ENCODE measurements at regions not wholly inside any gene's neighbourhood (a gene's known extent, or its start where the extent isn't known, plus 50 kb on each side); places are given as distances from the start of the nearest gene placed in this dataset.

DNA sequence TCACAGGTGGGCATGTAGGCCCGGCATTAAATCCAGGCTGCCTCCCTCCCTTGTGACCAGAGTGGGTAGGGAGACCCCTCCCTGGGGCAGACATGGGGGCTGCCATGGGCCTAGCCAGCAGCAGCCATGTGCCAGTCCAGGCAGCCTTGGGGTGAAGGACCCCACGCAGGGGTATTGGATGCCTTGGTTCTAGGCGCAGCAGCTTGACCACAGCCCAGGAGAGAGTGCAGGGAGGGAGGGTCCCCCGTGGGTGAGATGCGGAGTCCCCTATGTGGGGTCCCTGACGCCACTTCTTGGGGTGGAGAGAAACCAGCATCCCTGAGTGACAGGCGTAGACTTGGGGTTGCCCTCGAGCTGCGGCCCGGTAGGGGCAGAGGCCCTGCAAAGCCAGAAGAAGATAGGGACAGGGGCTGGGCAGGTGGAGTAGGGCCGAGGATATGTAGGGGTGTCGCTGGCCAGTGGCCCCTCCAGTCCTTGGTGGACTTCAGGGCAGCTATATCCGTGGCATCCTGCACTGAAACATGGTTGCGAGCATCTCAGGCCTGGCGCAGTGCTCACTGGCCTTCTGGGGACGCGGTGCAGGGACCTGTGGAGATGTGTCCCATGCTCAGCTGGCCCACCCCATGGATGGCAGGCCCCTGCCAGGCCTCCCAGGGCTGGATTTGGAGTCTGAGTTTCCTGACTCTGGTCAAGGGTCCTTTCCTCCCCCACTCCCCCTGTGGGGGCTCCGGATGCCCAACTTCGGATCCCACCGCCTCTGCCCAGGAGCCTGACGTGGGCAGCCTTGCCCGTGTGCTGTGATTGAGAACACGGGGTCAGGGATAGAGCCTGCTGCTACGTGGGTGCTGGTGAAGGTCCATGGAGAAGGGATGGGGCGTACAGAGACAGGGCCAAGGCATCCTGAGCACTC lies 1179.8 kb downstream of the BRD1 start:
- H3K36me3 ChIP-seq (replicated peaks in 1 of 2; ENCODE audit: control extremely low read depth in 1 of 2, control insufficient read depth in 1 of 2, extremely low read depth in 1 of 2, insufficient read depth in 2 of 2, low read length in 1 of 2): no peaks in the 10 kb centered on the region
- TF ChIP-seq EZH2 (IDR thresholded peaks at IDR 0.05; ENCODE audit: borderline replicate concordance, insufficient read depth, low read depth, low read length, poor library complexity, severe bottlenecking): no peak
- no peak for TF ChIP-seq CTCF (IDR thresholded peaks at IDR 0.05)
- no peaks in the 10 kb centered on the region for H3K4me1 ChIP-seq (ENCODE audit: control insufficient read depth in 2 of 2, insufficient read depth in 2 of 2, low read length in 2 of 2)
- no peaks in the 10 kb centered on the region for H3K27me3 Mint-ChIP-seq
- ATAC-seq (ENCODE audit: low read depth) (no peak), DNase-seq (no peak)
- no peaks in the 10 kb centered on the region for H3K9me3 Mint-ChIP-seq (ENCODE audit: insufficient read depth)
- H3K9ac ChIP-seq (ENCODE audit: low read length): no peak overlapping the region
- H3K79me2 ChIP-seq (ENCODE audit: control insufficient read depth, insufficient read depth, low read length): no peaks in the 10 kb centered on the region
- H3K27ac ChIP-seq (ENCODE audit: low read length in 2 of 2): no peak overlapping the region
- WGBS (ENCODE audit: insufficient coverage): 91% methylated on average over 23 of the region's 25 CpGs
- ChIA-PET POLR2A (no interaction called here), CTCF (no interaction called here)
- no peaks in the 10 kb centered on the region for H4K20me1 ChIP-seq (ENCODE audit: control insufficient read depth, insufficient read depth, low read length, poor library complexity, severe bottlenecking)
- H3K4me2 ChIP-seq (replicated peaks; ENCODE audit: low read depth, low read length, poor library complexity, severe bottlenecking): no peak overlapping the region
- no peak overlapping the region for H3K4me3 Mint-ChIP-seq
- intact Hi-C loops (cut with micrococcal nuclease): no loop called here
- H2AFZ ChIP-seq (ENCODE audit: insufficient read depth, low read depth, low read length, poor library complexity, severe bottlenecking): no peak overlapping the region
- no peak overlapping the region for H3K4me3 ChIP-seq (ENCODE audit: control extremely low read depth in 1 of 5, extremely low read depth in 1 of 5, insufficient read depth in 1 of 5, low read depth in 2 of 5, low read length in 4 of 5)
- peaks cover 0 to 12% (median 0%) of the 10 kb centered on the region in 3 donors for H3K9me3 ChIP-seq (ENCODE audit: control extremely low read depth in 1 of 3, control insufficient read depth in 2 of 3, insufficient read depth in 1 of 3, low read length in 2 of 3)
- no peak overlapping the region for H3K27ac Mint-ChIP-seq
- H3K27me3 ChIP-seq (replicated peaks in 1 of 4; ENCODE audit: control extremely low read depth in 1 of 4, control insufficient read depth in 3 of 4, insufficient read depth in 4 of 4, low read length in 3 of 4): no peaks in the 10 kb centered on the region
- no peaks in the 10 kb centered on the region for H3K4me1 Mint-ChIP-seq

DNA sequence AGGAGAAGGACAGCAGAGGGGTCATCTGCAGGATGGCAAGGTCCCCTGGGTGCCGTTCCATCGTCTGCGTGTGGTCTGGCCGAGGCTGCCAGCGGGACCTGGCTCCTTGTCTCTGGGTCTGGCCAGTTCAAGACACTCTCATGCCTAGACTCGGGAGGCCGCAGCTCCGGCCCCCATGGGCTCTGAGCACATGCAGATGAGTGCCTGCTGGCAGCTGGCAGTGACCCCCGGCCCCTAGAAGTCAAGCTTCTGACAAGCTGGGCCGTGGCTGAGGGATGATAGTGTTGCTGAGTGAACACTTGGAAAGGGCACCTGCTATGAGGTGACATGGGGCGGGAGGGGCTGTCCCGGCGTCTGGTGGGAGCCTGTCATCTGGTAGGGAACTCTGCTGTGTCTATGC lies 1180.6 kb downstream of the BRD1 start:
- Histone ChIP-seq H3K27ac (ENCODE audit: low read length in 2 of 2) (no peak overlapping the region), H3K4me3 (ENCODE audit: control extremely low read depth in 1 of 5, extremely low read depth in 1 of 5, insufficient read depth in 1 of 5, low read depth in 2 of 5, low read length in 4 of 5) (no peak overlapping the region), H3K4me1 (ENCODE audit: control insufficient read depth in 2 of 2, insufficient read depth in 2 of 2, low read length in 2 of 2) (no peaks in the 10 kb centered on the region), H3K4me2 (replicated peaks; ENCODE audit: low read depth, low read length, poor library complexity, severe bottlenecking) (no peak overlapping the region), H3K9ac (ENCODE audit: low read length) (no peak overlapping the region), H3K9me3 (ENCODE audit: control extremely low read depth in 1 of 3, control insufficient read depth in 2 of 3, insufficient read depth in 1 of 3, low read length in 2 of 3) (peaks cover 0 to 14% (median 0%) of the 10 kb centered on the region in 3 donors), H3K79me2 (ENCODE audit: control insufficient read depth, insufficient read depth, low read length) (no peaks in the 10 kb centered on the region), H4K20me1 (ENCODE audit: control insufficient read depth, insufficient read depth, low read length, poor library complexity, severe bottlenecking) (no peaks in the 10 kb centered on the region), H3K36me3 (replicated peaks in 1 of 2; ENCODE audit: control extremely low read depth in 1 of 2, control insufficient read depth in 1 of 2, extremely low read depth in 1 of 2, insufficient read depth in 2 of 2, low read length in 1 of 2) (no peaks in the 10 kb centered on the region), H3K27me3 (replicated peaks in 1 of 4; ENCODE audit: control extremely low read depth in 1 of 4, control insufficient read depth in 3 of 4, insufficient read depth in 4 of 4, low read length in 3 of 4) (no peaks in the 10 kb centered on the region), H2AFZ (ENCODE audit: insufficient read depth, low read depth, low read length, poor library complexity, severe bottlenecking) (no peak overlapping the region)
- intact Hi-C loops (cut with micrococcal nuclease): no loop called here
- ChIA-PET CTCF (no interaction called here), POLR2A (no interaction called here)
- no peak for TF ChIP-seq EZH2 (IDR thresholded peaks at IDR 0.05; ENCODE audit: borderline replicate concordance, insufficient read depth, low read depth, low read length, poor library complexity, severe bottlenecking)
- TF ChIP-seq CTCF (IDR thresholded peaks at IDR 0.05): no peak
- no peak overlapping the region for H3K4me3 Mint-ChIP-seq
- H3K4me1 Mint-ChIP-seq: no peaks in the 10 kb centered on the region
- no peak overlapping the region for H3K27ac Mint-ChIP-seq
- no peaks in the 10 kb centered on the region for H3K27me3 Mint-ChIP-seq
- no peaks in the 10 kb centered on the region for H3K9me3 Mint-ChIP-seq (ENCODE audit: insufficient read depth)
- ATAC-seq (ENCODE audit: low read depth) (no peak), DNase-seq (no peak)
- 88% methylated on average over 12 of the region's 13 CpGs for WGBS (ENCODE audit: insufficient coverage)
